SU-DHL-6 (cell line): ENCODE measurements at regions not wholly inside any gene's neighbourhood (a gene's known extent, or its start where the extent isn't known, plus 50 kb on each side); places are given as distances from the start of the nearest gene placed in this dataset.

Source experiments
- H2AFZ ChIP-seq: fragments of 200-600 bp; sonication (generic); 2 replicates; pipeline ENCODE4 v1.6.1; 2014; ENCODE audit warnings: low read depth, mild to moderate bottlenecking, moderate library complexity, mixed read lengths, antibody characterized with exemption, low read length; ENCODE audit not compliant: severe bottlenecking
- H3F3A ChIP-seq: fragments of 200-600 bp; shearing (Covaris generic); 2 replicates; pipeline ENCODE4 v1.6.0; 2016; ENCODE audit warnings: antibody characterized with exemption, mild to moderate bottlenecking; ENCODE audit not compliant: insufficient read depth
- H3K27ac ChIP-seq: fragments of 200-600 bp; sonication (generic); 2 replicates; pipeline ENCODE4 v1.5.1; 2016; ENCODE audit warnings: low read depth, mild to moderate bottlenecking, low read length, moderate library complexity, mixed read lengths
- H3K27me3 ChIP-seq: fragments of 200-600 bp; sonication (generic), shearing (Covaris generic); 2 replicates; pipeline ENCODE4 v1.6.0; 2014; ENCODE audit warnings: mild to moderate bottlenecking, low read length
- H3K36me3 ChIP-seq: fragments of 200-600 bp; sonication (generic); 2 replicates; pipeline ENCODE4 v1.6.1; 2014; ENCODE audit warnings: mild to moderate bottlenecking, low read length, mixed read lengths
- H3K4me2 ChIP-seq: fragments of 300-600, 200-600 bp; shearing (Covaris generic), sonication (generic); 2 replicates; pipeline ENCODE4 v1.6.0; 2014; ENCODE audit warnings: low read length, low read depth, mild to moderate bottlenecking; ENCODE audit not compliant: poor library complexity, severe bottlenecking
- H3K4me3 ChIP-seq: fragments of 200-600 bp; sonication (generic); 2 replicates; pipeline ENCODE4 v1.5.1; 2014; ENCODE audit warnings: antibody characterized with exemption, low read length, mild to moderate bottlenecking, mixed read lengths; ENCODE audit not compliant: insufficient read depth, poor library complexity, severe bottlenecking
- H3K79me2 ChIP-seq: fragments of 200-600 bp; sonication (generic); 2 replicates; pipeline ENCODE4 v1.6.1; 2014; ENCODE audit warnings: mild to moderate bottlenecking, low read length, moderate library complexity; ENCODE audit not compliant: insufficient read depth
- H3K9ac ChIP-seq: fragments of 200-600 bp; sonication (generic); 2 replicates; pipeline ENCODE4 v1.7.0; 2014; ENCODE audit warnings: mild to moderate bottlenecking, low read length
- H3K9me2 ChIP-seq: fragments of 200-600 bp; sonication (generic); replicated peaks from 2 replicates; pipeline ENCODE4 v1.6.1; 2014; ENCODE audit warnings: low read length; ENCODE audit not compliant: insufficient read depth
- H3K9me3 ChIP-seq: fragments of 200-600 bp; sonication (generic); 2 replicates; pipeline ENCODE4 v1.6.1; 2014; ENCODE audit warnings: low read length, mixed read lengths; ENCODE audit not compliant: insufficient read depth
- H4K20me1 ChIP-seq: fragments of 200-600 bp; sonication (generic); 2 replicates; pipeline ENCODE4 v1.6.1; 2014; ENCODE audit warnings: low read depth, mild to moderate bottlenecking, antibody characterized with exemption, low read length, moderate library complexity, mixed read lengths
- EZH2phosphoT487 ChIP-seq: fragments of 200-600 bp; sonication (generic), shearing (Covaris generic); conservative IDR thresholded peaks from 2 replicates; pipeline ENCODE4 v1.6.1; 2018; ENCODE audit warnings: mild to moderate bottlenecking, antibody characterized with exemption, low read length, moderate library complexity, mixed read lengths
- TF ChIP-seq, protein P1 (sequence below): fragments of 200-600 bp; sonication (generic); IDR thresholded peaks from one replicate; pipeline ENCODE4 v1.5.1; 2017; ENCODE audit warnings: antibody characterized with exemption, mild to moderate bottlenecking, low read length, moderate library complexity; ENCODE audit not compliant: insufficient read depth, poor library complexity, severe bottlenecking

DNA sequence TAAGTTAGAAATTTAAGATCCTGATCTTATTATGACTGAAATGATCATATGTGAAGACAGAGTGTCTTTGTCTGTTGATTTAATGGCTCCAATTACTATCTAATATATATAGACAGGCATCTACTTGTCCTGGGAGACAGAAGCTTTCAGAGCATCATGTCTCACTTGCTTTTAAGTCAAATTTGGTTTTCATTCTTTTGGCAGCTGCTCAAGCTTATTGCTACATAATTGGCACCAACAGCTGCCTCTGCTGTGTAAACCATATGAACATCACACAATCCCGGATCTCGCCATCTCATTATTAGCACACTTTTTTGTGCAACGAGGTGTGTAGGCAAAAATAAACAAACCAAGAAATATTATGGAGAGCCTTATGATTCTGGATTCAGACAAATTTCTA is 1717.9 kb downstream of the EFNA5 start:
- no peaks in the 10 kb centered on the region for H3K36me3 ChIP-seq
- no peaks in the 10 kb centered on the region for H3K79me2 ChIP-seq
- no peak overlapping the region for H2AFZ ChIP-seq
- no peaks in the 10 kb centered on the region for H4K20me1 ChIP-seq
- H3K4me2 ChIP-seq: no peak overlapping the region
- TF ChIP-seq, protein P1, sequence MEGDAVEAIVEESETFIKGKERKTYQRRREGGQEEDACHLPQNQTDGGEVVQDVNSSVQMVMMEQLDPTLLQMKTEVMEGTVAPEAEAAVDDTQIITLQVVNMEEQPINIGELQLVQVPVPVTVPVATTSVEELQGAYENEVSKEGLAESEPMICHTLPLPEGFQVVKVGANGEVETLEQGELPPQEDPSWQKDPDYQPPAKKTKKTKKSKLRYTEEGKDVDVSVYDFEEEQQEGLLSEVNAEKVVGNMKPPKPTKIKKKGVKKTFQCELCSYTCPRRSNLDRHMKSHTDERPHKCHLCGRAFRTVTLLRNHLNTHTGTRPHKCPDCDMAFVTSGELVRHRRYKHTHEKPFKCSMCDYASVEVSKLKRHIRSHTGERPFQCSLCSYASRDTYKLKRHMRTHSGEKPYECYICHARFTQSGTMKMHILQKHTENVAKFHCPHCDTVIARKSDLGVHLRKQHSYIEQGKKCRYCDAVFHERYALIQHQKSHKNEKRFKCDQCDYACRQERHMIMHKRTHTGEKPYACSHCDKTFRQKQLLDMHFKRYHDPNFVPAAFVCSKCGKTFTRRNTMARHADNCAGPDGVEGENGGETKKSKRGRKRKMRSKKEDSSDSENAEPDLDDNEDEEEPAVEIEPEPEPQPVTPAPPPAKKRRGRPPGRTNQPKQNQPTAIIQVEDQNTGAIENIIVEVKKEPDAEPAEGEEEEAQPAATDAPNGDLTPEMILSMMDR: no peak
- no peak for TF ChIP-seq EZH2phosphoT487
- H3K4me3 ChIP-seq: no peak overlapping the region
- H3K27ac ChIP-seq: no peak overlapping the region
- no peaks in the 10 kb centered on the region for H3K9me3 ChIP-seq
- no peaks in the 10 kb centered on the region for H3F3A ChIP-seq
- no peaks in the 10 kb centered on the region for H3K9me2 ChIP-seq
- no peak overlapping the region for H3K9ac ChIP-seq
- H3K27me3 ChIP-seq: no peaks in the 10 kb centered on the region

DNA sequence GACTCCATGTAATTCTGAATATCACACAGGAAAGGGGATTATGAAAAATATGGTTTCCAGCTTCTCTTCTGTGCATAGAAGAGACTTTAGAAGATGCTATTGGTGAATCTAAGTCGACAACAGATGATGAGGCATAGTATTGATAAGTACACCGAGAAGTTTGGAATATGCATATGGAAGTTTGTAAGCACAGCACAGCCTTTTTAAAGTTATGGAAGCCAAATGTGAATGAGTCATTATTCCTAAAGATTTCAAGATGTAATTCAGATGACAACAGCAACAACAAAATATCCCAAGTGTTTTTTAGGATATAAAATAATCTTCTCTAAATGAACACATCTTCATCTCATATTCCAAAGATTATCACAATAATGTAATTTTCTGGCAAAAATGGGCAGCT is 1723.3 kb downstream of the EFNA5 start:
- Histone ChIP-seq H3K36me3 (no peaks in the 10 kb centered on the region), H3K9ac (no peak overlapping the region), H3K4me3 (no peak overlapping the region), H3K9me3 (no peaks in the 10 kb centered on the region), H4K20me1 (no peaks in the 10 kb centered on the region), H3K9me2 (no peaks in the 10 kb centered on the region), H3K27ac (no peak overlapping the region), H3K4me2 (no peak overlapping the region), H2AFZ (no peak overlapping the region), H3K27me3 (no peaks in the 10 kb centered on the region), H3K79me2 (no peaks in the 10 kb centered on the region), H3F3A (no peaks in the 10 kb centered on the region)
- no peak for TF ChIP-seq EZH2phosphoT487
- TF ChIP-seq, protein P1: no peak

DNA sequence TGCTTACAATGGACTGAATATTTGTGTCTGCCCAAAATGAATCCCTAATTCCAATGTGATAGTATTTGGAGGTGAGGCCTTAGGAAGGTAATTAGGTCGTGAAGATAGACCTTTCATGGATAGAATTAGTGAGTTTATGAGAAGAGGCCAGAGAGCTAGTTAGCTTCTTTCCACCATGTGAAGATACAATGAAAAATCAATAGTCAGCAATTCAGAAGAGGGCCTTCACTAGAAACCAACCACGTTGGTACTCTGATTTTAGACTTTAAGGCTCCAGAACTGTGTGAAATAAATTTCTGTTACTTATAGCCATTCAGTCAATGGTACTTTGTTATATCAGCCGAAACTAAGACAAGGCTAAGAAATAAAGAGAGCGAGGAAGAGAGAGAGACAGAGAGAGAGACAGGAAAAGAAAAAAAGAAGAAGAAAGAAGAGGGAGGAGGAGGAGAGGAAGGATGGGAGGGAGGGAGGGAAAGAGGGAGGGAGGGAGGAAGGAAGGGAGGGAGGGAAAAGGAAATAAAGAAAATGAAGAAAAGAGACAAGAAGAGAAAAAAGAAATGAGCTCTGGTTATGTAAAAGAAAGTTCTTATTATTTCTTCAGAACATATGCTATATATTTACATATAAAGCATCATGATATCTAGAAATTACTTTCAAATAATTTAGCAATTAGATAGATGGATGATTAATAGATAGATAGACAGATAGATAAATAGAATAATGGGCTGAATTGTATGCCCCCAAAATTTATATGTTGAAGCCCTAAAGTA is 1725.3 kb downstream of the EFNA5 start:
- H3K4me3 ChIP-seq: no peak overlapping the region
- no peak overlapping the region for H2AFZ ChIP-seq
- no peaks in the 10 kb centered on the region for H3K9me3 ChIP-seq
- no peaks in the 10 kb centered on the region for H3K27me3 ChIP-seq
- no peak for TF ChIP-seq EZH2phosphoT487
- no peak overlapping the region for H3K27ac ChIP-seq
- no peaks in the 10 kb centered on the region for H4K20me1 ChIP-seq
- no peak overlapping the region for H3K9ac ChIP-seq
- H3K36me3 ChIP-seq: no peaks in the 10 kb centered on the region
- H3K9me2 ChIP-seq: no peaks in the 10 kb centered on the region
- H3F3A ChIP-seq: no peaks in the 10 kb centered on the region
- H3K79me2 ChIP-seq: no peaks in the 10 kb centered on the region
- no peak overlapping the region for H3K4me2 ChIP-seq

DNA sequence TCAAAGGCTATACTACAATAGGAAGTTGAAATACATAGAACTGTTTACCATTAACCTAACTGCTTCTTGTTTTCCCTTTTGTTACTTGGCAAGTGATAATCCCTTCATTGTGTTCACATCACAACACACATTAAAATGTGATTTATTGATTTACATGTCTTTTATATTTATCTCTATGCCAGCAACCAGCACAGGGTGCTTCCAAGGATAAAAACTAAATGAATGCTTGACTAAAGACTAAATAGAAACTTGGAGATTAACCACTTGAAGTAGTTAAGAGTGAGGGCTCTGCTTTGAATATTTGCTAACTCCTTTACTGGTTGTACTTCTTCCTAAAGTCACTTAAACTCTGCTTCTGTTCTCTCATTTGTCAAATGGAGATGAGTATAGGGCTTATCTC is 1730.6 kb downstream of the EFNA5 start:
- no peak overlapping the region for H3K4me3 ChIP-seq
- no peaks in the 10 kb centered on the region for H4K20me1 ChIP-seq
- H3K9ac ChIP-seq: no peak overlapping the region
- H3K4me2 ChIP-seq: no peak overlapping the region
- no peak overlapping the region for H3K27ac ChIP-seq
- no peaks in the 10 kb centered on the region for H3K36me3 ChIP-seq
- no peaks in the 10 kb centered on the region for H3K79me2 ChIP-seq
- no peaks in the 10 kb centered on the region for H3F3A ChIP-seq
- H3K9me3 ChIP-seq: no peaks in the 10 kb centered on the region
- TF ChIP-seq, protein P1: no peak
- TF ChIP-seq EZH2phosphoT487: no peak
- no peak overlapping the region for H2AFZ ChIP-seq
- H3K9me2 ChIP-seq: no peaks in the 10 kb centered on the region
- no peaks in the 10 kb centered on the region for H3K27me3 ChIP-seq
